GM12878 (cell line): ENCODE measurements at regions not wholly inside any gene's neighbourhood (a gene's known extent, or its start where the extent isn't known, plus 50 kb on each side); places are given as distances from the start of the nearest gene placed in this dataset.

ENCODE experiments used
- ATAC-seq: fragments of 200-7000 bp; cut with Tn5 transposase; 3 replicates; pipeline ENCODE4 v1.9.1; 2020; ENCODE audit warnings: mild to moderate bottlenecking, moderate library complexity
- BruUV-seq: library from RNA; stranded (reverse); fragments of 400-500 nt; replicated peaks from 2 replicates; lab custom pipeline; 2021; lab: Mats Ljungman, UMichigan
- CTCF ChIA-PET: fragments of 300-600 bp; sonication (Branson Sonifier 250); formaldehyde crosslinking; extraction: SDS; loops from one replicate; lab custom pipeline; 2021; ENCODE audit warnings: inconsistent platforms; lab: Yijun Ruan, JAX
- POLR2A ChIA-PET: fragments of 350-600 bp; formaldehyde crosslinking; extraction: SDS; loops from one replicate; lab custom pipeline; 2021; ENCODE audit warnings: inconsistent platforms; lab: Charles Lee
- RAD21 ChIA-PET: fragments of 300-600 bp; sonication (Branson Sonifier 250); formaldehyde crosslinking; loops from one replicate; lab custom pipeline; 2023; ENCODE audit warnings: antibody characterized with exemption; ENCODE audit not compliant: unreplicated experiment; lab: Charles Lee
- SMC1A ChIA-PET: fragments of 300-600 bp; sonication (Branson Sonifier 250); formaldehyde crosslinking; loops from one replicate; lab custom pipeline; 2023; ENCODE audit not compliant: unreplicated experiment, uncharacterized antibody; lab: Charles Lee
- DNase-seq: peaks from one replicate; pipeline ENCODE4 v3.0.0-alpha.2; 2011; ENCODE audit warnings: low read depth, low spot score
- FAIRE-seq: peaks from 3 replicates; lab custom pipeline; 2011; peaks lifted over from hg19 to GRCh38; lab: Jason Lieb, UNC
- H2AFZ ChIP-seq: 2 replicates; pipeline ENCODE4 v1.6.0; 2011; ENCODE audit warnings: low read depth, low read length, control low read depth; ENCODE audit not compliant: control insufficient read depth
- H3K27ac ChIP-seq: 2 replicates; pipeline ENCODE4 v1.5.1; 2011; ENCODE audit warnings: control low read depth; ENCODE audit not compliant: control insufficient read depth, insufficient read depth
- H3K27me3 ChIP-seq, 2 experiments: replicated peaks in 1 of 2; 2 replicates each; pipeline versions ENCODE4 v1.6.0 to v1.6.1; 2011; ENCODE audit warnings: low read length in 1 of 2; ENCODE audit not compliant: control insufficient read depth in 2 of 2, insufficient read depth in 2 of 2
- H3K36me3 ChIP-seq, 2 experiments: 2 replicates each; pipeline ENCODE4 v1.5.1; 2011; ENCODE audit warnings: low read length in 1 of 2; ENCODE audit not compliant: control insufficient read depth in 2 of 2, insufficient read depth in 2 of 2
- H3K4me1 ChIP-seq: 2 replicates; pipeline ENCODE4 v1.6.1; 2011; ENCODE audit warnings: mild to moderate bottlenecking, low read length, moderate library complexity, mixed read lengths; ENCODE audit not compliant: control insufficient read depth, insufficient read depth
- H3K4me2 ChIP-seq: 2 replicates; pipeline ENCODE4 v1.6.0; 2011; ENCODE audit warnings: control low read depth; ENCODE audit not compliant: control insufficient read depth, insufficient read depth
- H3K4me3 ChIP-seq: fragments of 200-600 bp; sonication (generic); 2 replicates; pipeline ENCODE4 v1.5.1; 2016
- H3K79me2 ChIP-seq: 2 replicates; pipeline ENCODE4 v1.6.0; 2011; ENCODE audit warnings: low read length; ENCODE audit not compliant: control insufficient read depth, insufficient read depth
- H3K9ac ChIP-seq: 2 replicates; pipeline ENCODE4 v1.8.0; 2011; ENCODE audit warnings: low read length, control low read depth, mixed read lengths; ENCODE audit not compliant: control insufficient read depth, insufficient read depth
- H3K9me3 ChIP-seq: replicated peaks from 3 replicates; pipeline ENCODE4 v1.5.1; 2011; ENCODE audit warnings: mild to moderate bottlenecking, low read length; ENCODE audit not compliant: control insufficient read depth, insufficient read depth
- H4K20me1 ChIP-seq: 2 replicates; pipeline ENCODE4 v1.6.0; 2011; ENCODE audit not compliant: control insufficient read depth, insufficient read depth
- NR2C1 ChIP-seq: fragments of 450-650 bp; IDR thresholded peaks from 2 replicates; pipeline ENCODE4 v1.6.1; 2017; ENCODE audit warnings: antibody characterized with exemption, mild to moderate bottlenecking, moderate library complexity
- PKNOX1 ChIP-seq: fragments of 450-650 bp; IDR thresholded peaks from 2 replicates; pipeline ENCODE4 v1.6.1; 2016; ENCODE audit warnings: mild to moderate bottlenecking
- POU2F2 ChIP-seq: IDR thresholded peaks from 3 replicates; pipeline ENCODE4 v1.6.1; 2011; ENCODE audit warnings: low read depth, mild to moderate bottlenecking, low read length, borderline replicate concordance
- SREBF2 ChIP-seq: IDR thresholded peaks from 2 replicates; pipeline ENCODE4 v1.6.1; 2012; ENCODE audit warnings: mild to moderate bottlenecking, low read length
- TAF1 ChIP-seq: IDR thresholded peaks from 2 replicates; pipeline ENCODE4 v1.6.1; 2011; ENCODE audit warnings: mild to moderate bottlenecking, low read depth, low read length, borderline replicate concordance
- YY1 ChIP-seq: IDR thresholded peaks from 2 replicates; pipeline ENCODE4 v1.6.1; 2011; ENCODE audit warnings: low read depth, mild to moderate bottlenecking, low read length
- ZNF217 ChIP-seq: fragments of 450-650 bp; IDR thresholded peaks from 2 replicates; pipeline ENCODE4 v1.6.1; 2017; ENCODE audit warnings: antibody characterized with exemption, mild to moderate bottlenecking
- WGBS: methylation state at CpG from one replicate; pipeline ENCODE4 v1.1.6; 2016; ENCODE audit warnings: low lambda C conversion rate; ENCODE audit not compliant: insufficient replicate concordance, insufficient coverage; ENCODE audit errors: missing lambda C conversion rate; 5-methylcytosine and 5-hydroxymethylcytosine counted together
- in situ Hi-C: fragments of 300-500 bp; cut with MboI; formaldehyde crosslinking; loops from 9 replicates; pipeline ENCODE4 v1.14.3; 2018; ENCODE audit warnings: mixed read lengths
- intact Hi-C: fragments of 100-400 bp; cut with micrococcal nuclease; formaldehyde crosslinking; loops from one replicate; pipeline ENCODE4 v1.14.2; 2022; ENCODE audit not compliant: unreplicated experiment
- TF ChIP-seq, protein P1 (sequence below): fragments of 450-650 bp; IDR thresholded peaks from 2 replicates; pipeline ENCODE4 v1.6.1; 2017; ENCODE audit warnings: mild to moderate bottlenecking, moderate library complexity

DNA sequence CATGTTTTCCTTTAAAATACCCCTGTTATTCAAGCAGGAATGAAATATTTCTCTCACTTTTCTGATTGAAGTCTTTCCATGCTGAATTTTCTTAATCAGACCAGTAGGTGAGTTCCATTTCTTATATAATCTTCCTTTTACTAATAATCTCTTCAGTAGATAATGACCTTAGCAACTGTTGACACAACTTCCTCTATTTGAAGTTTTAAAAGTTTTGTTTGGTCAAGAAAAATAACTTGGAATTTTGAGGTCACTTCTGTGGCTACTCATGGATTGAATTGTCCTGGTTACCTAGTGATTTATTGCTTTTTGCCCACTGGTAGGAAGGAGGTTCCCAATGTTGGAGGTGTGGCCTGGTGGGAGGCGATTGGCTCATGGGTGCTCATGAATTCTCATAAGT lies 70.6 kb upstream of the PAXBP1 start:
- Histone ChIP-seq H3K79me2 (no peaks in the 10 kb centered on the region), H4K20me1 (no peaks in the 10 kb centered on the region), H3K4me2 (no peak overlapping the region), H3K9ac (no peak overlapping the region), H2AFZ (no peak overlapping the region), H3K9me3 (no peaks in the 10 kb centered on the region), H3K4me1 (no peaks in the 10 kb centered on the region), H3K4me3 (no peak overlapping the region), H3K36me3 (no peaks in the 10 kb centered on the region), H3K27me3 (no peaks in the 10 kb centered on the region; a peak in 2 of 4 replicates), H3K27ac (no peak overlapping the region)
- SMC1A ChIA-PET: no interaction called here
- FAIRE-seq (no peak), ATAC-seq (no peak), DNase-seq (no peak)
- CTCF ChIA-PET: no interaction called here
- POLR2A ChIA-PET: no interaction called here
- 31% methylated on average over 1 of the region's 1 CpG for WGBS
- intact Hi-C loops: no loop called here
- in situ Hi-C loops: no loop called here
- RAD21 ChIA-PET: no interaction called here
- TF ChIP-seq POU2F2: no peak
- no peak for TF ChIP-seq SREBF2
- BruUV-seq: no TSS peak

GRCh38 chr21:32843561-32843960 lies 72.0 kb upstream of the PAXBP1 start:
- in situ Hi-C loops: no loop called here
- no TSS peak for BruUV-seq
- Histone ChIP-seq H3K79me2 (no peaks in the 10 kb centered on the region), H3K4me1 (no peaks in the 10 kb centered on the region), H3K4me2 (no peak overlapping the region), H3K9ac (no peak overlapping the region), H3K27ac (no peak overlapping the region), H3K4me3 (no peak overlapping the region), H4K20me1 (no peaks in the 10 kb centered on the region), H3K27me3 (peaks cover 0 to 2% of the 10 kb centered on the region in 2 experiments; a peak in 3 of 4 replicates), H3K36me3 (no peaks in the 10 kb centered on the region), H2AFZ (no peak overlapping the region), H3K9me3 (no peaks in the 10 kb centered on the region)
- ChIA-PET CTCF (interaction anchor here (0.6 to 1.0 kb wide), 2 partner anchors 11 to 153 kb away, joined by 3 to 4 read pairs; no protein-coding TSS in a partner anchor), RAD21 (no interaction called here), POLR2A (no interaction called here), SMC1A (interaction anchor here (0.7 to 1.0 kb wide), 2 partner anchors 11 to 13 kb away, joined by 3 to 4 read pairs; no protein-coding TSS in a partner anchor)
- no peak for ATAC-seq
- intact Hi-C loops: no loop called here
- 38% methylated on average over 3 of the region's 3 CpGs for WGBS
- no peak for FAIRE-seq
- DNase-seq: no peak
- TF ChIP-seq, protein P1, sequence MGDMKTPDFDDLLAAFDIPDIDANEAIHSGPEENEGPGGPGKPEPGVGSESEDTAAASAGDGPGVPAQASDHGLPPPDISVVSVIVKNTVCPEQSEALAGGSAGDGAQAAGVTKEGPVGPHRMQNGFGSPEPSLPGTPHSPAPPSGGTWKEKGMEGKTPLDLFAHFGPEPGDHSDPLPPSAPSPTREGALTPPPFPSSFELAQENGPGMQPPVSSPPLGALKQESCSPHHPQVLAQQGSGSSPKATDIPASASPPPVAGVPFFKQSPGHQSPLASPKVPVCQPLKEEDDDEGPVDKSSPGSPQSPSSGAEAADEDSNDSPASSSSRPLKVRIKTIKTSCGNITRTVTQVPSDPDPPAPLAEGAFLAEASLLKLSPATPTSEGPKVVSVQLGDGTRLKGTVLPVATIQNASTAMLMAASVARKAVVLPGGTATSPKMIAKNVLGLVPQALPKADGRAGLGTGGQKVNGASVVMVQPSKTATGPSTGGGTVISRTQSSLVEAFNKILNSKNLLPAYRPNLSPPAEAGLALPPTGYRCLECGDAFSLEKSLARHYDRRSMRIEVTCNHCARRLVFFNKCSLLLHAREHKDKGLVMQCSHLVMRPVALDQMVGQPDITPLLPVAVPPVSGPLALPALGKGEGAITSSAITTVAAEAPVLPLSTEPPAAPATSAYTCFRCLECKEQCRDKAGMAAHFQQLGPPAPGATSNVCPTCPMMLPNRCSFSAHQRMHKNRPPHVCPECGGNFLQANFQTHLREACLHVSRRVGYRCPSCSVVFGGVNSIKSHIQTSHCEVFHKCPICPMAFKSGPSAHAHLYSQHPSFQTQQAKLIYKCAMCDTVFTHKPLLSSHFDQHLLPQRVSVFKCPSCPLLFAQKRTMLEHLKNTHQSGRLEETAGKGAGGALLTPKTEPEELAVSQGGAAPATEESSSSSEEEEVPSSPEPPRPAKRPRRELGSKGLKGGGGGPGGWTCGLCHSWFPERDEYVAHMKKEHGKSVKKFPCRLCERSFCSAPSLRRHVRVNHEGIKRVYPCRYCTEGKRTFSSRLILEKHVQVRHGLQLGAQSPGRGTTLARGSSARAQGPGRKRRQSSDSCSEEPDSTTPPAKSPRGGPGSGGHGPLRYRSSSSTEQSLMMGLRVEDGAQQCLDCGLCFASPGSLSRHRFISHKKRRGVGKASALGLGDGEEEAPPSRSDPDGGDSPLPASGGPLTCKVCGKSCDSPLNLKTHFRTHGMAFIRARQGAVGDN: no peak
- TF ChIP-seq ZNF217 (no peak), TAF1 (no peak), YY1 (no peak), PKNOX1 (no peak), NR2C1 (no peak)
